DMS 273 (cell line): ENCODE measurements at regions not wholly inside any gene's neighbourhood (a gene's known extent, or its start where the extent isn't known, plus 50 kb on each side); places are given as distances from the start of the nearest gene placed in this dataset.

Experiments used
- DNase-seq: peaks from one replicate; lab custom pipeline; 2025; ENCODE audit not compliant: unreplicated experiment; lab: John Stamatoyannopoulos, UW

- DNase-seq = no peak
Measured at GRCh38 chr3:99458013-99458412, 180.4 kb upstream of the COL8A1 start.

DNA sequence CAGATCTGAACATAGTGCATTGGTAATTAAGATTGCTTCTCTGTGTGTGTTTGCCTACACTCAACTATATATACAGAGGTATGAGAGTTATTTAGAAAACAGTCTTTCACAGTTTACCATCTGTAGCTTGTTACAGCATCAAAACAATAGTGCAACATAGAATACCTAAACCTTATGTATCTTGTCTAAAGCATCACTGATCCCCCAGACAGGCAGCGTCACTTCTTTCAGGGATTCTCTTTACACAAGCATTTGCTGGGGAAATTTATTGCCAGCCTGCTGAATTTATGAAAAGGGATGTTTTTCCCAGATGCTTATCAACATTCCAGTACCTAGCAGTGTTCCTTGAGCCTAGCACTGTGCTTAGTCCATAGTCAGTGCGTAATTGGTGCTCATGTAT lies 195.8 kb upstream of the COL8A1 start:
- DNase-seq = no peak

GRCh38 chr3:99439892-99440291 lies 198.5 kb upstream of the COL8A1 start:
- DNase-seq = no peak

GRCh38 chr3:99434190-99434589 lies 204.2 kb upstream of the COL8A1 start:
- DNase-seq = no peak

DNA sequence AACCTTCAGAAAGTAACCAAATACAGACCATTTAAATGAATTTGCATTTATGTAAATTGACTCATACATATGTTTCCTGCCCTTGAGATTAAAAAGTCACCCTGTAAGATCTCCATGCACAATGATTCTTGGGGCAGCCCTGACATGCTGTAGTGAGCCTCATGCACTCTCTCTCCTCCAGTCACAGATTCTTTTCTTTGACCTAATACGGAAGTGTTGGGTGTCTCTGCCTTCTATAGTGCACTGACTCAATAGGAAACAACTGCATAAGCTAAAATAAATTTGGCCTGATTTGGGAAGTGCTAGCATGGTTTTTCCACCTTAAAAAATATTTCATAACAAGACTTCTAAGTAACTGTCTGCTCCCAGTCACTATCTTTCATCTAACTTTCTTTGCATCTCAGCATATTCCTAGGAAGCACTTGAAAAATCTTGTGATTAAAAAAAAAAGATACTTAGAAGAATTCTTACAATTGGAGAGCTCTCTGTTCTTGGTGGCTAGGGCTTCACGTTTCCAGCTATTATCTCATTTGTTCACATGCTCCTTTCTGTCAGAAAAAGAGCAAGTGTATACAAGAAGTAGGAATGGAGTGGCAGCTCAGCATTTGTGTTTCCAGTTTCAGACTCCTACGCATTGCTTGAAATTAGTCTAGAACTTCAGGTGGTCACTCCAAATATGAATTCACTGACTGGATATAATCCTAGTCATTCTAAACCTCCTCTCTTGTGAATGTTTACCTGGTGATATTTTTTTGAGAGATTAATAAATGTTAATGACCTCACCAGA lies 207.9 kb upstream of the COL8A1 start:
- no peak for DNase-seq

GRCh38 chr3:99429502-99429901 lies 208.9 kb upstream of the COL8A1 start:
- DNase-seq = no peak

- no peak for DNase-seq
Measured at GRCh38 chr3:99425930-99426329, 212.5 kb upstream of the COL8A1 start.

DNA sequence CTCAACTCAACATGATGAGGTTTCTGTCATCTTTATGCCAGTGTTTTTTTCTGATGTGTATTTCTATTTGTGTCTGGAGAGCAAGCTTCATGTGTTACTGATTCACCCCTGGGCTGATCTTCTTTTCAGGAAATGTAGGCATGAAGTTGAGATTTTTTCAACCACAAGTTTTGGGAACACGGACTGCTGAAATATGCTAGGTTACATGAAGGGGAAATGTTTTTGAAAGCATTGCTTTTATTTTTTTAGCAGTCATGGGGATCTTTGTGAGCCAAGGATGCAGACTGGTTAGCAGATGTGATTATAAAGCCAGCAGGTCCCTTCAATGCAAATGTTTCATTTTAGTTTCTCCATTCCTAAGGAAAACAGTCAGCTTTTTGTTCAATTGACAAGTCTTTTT lies 219.3 kb upstream of the COL8A1 start:
- DNase-seq = no peak

DNA sequence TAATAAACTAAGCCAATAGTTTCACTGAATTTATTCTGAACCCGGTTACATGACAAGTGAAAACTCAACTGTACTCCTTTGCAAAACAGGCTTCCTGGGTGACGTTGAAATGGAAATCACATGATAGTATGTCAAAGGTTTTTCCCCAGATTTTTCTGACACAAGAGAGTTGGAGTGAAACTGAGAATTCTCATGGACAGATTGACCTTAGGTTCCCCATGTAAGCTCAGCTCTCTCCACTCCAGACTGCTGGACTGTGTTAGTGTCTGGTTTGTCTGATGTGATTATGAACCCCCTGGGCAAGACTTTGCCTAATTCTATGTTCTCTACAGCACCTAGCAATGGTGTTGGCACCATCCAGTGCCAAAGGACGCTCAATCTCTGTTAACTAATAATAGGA lies 219.7 kb upstream of the COL8A1 start:
- DNase-seq = no peak

DNA sequence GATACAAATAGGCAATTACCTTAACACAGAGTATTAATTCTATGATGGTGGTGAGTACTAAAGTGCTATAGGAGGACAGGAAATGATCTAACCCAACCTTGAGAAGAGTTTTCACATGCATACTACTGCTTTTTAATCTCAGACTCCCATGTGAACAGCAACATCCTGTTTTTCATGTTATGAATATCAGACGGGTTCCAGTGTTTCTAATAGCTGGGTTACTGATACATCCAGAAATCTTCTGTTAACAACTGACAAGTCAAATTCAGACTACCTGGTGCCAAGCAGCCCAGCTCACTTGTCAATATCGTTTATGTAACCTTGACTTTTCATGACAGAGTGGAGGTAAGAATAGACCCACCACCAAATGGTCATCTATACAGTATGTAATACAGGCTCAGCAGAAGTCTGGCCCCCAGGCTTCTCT lies 220.2 kb upstream of the COL8A1 start:
- DNase-seq = no peak

GRCh38 chr3:99413504-99413903 lies 224.9 kb upstream of the COL8A1 start:
- DNase-seq = no peak

DNA sequence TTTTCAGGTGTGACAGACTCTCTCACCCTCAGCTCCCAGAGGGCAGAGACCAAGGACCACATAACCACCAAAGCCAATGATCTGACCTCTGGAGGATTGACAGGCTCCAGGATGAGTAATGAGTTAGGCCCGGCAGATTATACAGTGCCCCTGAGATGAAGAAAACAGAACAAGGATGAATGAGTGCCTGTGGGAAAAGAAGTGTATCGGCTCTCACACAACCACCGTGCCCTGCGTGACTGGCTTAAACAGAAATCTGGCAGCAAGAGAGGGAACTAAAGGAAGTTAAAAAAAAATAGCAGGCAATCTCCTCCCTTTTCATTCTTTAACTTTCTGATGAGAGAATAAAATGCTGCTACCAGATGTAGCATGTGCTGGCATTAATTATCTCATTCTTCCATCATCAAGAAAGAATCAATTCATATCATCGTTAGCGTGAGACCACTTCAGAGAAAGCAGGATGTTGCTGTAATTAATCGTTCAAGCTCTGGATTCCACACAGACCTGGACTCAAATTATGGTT lies 227.5 kb upstream of the COL8A1 start:
- no peak for DNase-seq

- no peak for DNase-seq
Measured at GRCh38 chr3:99409961-99410360, 228.4 kb upstream of the COL8A1 start.

DNA sequence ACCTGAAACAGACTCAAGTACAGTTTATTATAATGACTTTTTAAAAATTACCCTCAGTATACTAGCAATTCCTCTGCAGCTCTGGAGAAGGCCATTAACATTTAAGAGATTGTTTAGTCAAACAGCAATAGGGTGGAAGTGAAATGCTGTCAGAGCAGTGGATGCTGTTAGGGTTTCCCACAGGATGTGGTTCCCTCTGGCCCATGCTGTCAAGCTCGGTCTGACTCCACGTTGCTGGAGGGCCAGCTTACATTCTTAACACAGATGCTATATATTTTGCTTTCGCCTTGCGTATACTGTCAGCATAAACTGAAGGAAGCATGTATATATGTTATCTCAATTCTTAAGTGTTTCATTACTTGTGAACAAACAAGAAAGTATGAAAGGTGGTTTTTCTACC lies 231.1 kb upstream of the COL8A1 start:
- DNase-seq = no peak

DNA sequence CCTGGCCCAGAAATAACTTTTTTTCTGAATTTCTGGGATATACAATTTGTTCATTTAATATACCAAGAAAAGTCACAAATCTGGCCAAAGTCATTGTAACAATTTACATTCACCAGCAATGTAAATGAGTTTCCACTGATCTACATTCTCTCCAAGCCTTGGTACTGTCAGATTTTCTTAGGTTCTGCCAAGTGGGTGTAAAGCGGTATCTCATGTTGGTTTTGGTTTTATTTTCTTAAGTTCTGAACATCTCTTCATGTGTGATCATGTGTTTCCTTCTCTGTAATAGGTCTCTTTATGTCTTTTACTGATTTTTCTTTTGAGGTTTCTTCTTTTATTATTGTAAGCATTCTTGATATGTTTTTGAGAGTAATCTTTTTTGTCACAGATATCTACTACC lies 235.6 kb upstream of the COL8A1 start:
- no peak for DNase-seq

- no peak for DNase-seq
Measured at GRCh38 chr3:99400352-99400751, 238.0 kb upstream of the COL8A1 start.

DNA sequence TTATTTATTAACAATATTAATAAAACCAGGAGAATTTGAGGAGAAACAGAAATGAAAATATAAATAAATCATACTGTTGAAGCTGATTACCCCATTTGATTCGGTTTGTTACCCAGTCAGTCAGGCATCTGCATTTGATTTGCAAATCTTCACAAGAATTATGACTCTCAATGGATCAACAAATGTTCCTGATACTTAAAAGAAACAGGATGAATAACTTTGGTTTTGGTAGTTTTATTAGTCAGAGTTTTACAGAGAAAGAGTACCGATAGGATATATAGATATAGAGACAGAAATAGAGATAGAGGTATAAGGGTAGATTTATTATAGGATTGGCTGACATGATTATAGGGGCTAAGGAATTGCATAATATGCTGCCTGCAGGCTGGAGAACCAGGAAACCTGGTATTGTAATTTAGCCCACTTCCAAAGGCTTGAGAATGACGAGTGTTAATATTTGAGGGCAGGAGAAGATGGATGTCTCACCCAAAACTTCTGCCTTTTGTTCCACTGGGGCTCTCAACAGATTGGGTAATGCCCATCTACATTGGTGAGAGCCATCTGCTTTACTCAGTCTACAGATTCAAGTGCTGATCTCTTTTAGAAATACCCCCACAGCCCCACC lies 241.6 kb upstream of the COL8A1 start:
- no peak for DNase-seq

GRCh38 chr3:99394831-99395778 lies 243.3 kb upstream of the COL8A1 start:
- no peak for DNase-seq

GRCh38 chr3:99393961-99394360 lies 244.4 kb upstream of the COL8A1 start:
- no peak for DNase-seq

GRCh38 chr3:99388780-99389179 lies 249.6 kb upstream of the COL8A1 start:
- DNase-seq = no peak

- no peak for DNase-seq
Measured at GRCh38 chr3:99384596-99384995, 253.8 kb upstream of the COL8A1 start.
